Dedifferentiated amniotic fluid mesenchymal stem cell (primary cell): ENCODE measurements at regions not wholly inside any gene's neighbourhood (a gene's known extent, or its start where the extent isn't known, plus 50 kb on each side); places are given as distances from the start of the nearest gene placed in this dataset.
A peak's percentile ranks its signal among the peaks of the same experiment; 100 is the strongest.

Experiments used
- DNase-seq: peaks from one replicate; pipeline ENCODE4 v3.0.0-alpha.2; 2016; ENCODE audit errors: extremely low spot score

DNA sequence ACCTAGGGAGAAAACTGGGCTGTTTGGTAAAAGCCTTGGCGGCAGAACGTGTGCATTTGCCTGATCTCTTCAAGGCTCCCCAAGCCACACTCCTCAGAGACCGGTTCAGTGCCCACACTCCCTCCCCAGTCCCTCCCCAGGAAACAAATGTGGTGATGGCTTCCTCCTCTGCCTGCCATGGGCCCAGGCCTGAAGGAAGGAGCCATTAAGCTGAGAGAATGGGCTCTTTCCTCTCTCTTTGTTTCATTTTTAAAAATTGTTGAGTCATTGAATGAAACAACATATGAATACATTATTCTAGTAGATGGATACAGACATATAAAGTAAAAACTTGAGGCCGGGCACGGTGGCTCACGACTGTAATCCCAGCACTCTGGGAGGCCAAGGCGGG lies 50.6 kb upstream of the YWHAQ start:
- DNase-seq, result no peak

DNA sequence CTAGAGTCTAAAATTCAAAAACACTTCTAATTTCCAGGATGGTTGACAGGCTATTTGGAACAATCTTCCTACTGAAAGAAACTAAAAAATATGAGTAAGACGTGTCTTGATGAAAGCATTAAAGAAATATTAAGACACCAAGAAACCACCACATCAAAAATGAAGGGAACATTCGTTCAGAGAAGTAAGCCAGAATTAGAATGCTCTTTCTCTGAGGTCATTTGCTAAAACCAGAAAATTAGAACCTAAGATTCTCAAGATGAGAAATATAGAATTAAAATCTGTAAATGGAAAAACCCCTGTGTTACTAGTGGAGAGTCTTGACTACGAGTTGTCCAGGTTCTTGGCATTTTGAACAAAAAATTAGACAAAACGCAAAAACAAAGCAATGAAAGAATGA lies 54.8 kb upstream of the YWHAQ start:
- no peak for DNase-seq

DNA sequence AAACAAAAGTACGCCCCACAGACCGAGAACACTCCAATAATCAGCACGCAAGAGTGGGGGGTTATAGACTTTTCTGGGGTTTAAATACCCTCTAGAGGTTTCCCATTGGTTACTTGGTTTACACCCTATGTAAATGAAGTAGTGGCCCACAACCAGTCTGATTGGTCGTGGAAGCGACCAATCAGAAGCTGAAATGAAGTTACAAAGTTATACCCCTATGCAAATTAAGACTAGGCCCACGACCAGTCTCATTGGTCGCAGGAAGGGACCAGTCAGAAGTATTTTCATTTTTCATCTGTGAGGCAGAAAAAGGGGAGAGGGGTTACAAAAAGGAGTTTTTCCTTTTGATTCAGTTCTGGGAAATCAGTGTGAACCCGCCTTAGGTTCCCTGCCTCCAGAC lies 55.3 kb upstream of the YWHAQ start:
- no peak for DNase-seq

DNA sequence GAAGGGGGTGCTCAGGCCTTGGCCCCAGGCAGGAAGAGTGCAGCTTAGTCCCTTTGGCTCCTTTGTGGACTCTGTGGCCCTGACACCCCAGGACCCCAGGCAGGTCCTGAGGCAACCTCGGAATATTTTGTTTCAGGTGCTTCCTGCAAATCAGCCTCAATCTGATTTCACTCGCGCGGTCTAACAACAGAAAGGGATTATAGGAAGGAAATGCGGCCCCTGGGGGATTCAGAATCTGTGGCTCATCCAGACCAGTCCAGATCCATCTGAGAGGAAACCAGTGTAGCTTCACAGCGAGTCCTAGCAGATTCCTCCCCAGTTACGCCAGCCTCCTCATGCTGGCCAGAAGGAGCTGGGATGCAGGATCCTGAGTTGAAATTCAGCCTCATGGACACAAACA lies 59.5 kb upstream of the YWHAQ start:
- peak; percentile 67 for DNase-seq

- no peak for DNase-seq
Observed at GRCh38 chr2:9690716-9691498, 60.1 kb upstream of the YWHAQ start.

DNA sequence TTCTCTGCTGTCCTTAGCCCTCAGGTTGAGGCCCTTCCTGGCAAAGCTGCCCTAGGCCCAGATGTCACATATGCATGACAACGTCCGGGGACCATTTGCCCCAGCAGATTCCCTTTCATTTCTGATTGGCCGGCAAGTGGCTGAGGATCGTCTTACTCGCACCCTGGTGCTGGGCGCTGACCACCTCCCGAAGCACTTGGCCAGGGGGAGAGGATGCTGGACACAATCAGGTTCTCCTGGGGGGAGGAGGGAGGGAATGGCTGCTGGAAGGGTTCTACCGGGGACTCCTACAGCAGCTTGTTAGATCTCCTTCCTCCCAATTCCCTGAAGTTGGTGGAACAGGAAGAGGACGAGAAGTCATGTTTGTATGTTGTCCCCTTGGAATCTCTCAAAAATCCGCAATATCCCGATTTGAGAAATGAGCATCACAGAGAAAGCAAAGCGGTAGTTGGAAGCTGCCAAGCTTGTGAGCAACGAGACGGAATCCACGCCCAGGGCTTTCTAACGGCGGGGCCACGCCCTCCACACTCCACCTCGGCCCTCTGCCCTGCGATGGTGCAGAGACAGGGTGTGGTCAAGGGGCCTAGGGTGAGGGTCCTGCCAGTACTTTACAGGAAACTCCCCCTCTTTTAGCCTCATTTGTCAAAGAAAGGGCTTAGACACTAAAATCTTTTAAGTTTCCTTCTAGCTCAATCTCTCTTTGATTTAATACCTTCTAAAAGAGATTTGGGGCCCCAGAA lies 61.8 kb upstream of the YWHAQ start:
- DNase-seq, result no peak

- peak; percentile 55 for DNase-seq
Observed at GRCh38 chr2:9693196-9693491, 62.3 kb upstream of the YWHAQ start.

DNA sequence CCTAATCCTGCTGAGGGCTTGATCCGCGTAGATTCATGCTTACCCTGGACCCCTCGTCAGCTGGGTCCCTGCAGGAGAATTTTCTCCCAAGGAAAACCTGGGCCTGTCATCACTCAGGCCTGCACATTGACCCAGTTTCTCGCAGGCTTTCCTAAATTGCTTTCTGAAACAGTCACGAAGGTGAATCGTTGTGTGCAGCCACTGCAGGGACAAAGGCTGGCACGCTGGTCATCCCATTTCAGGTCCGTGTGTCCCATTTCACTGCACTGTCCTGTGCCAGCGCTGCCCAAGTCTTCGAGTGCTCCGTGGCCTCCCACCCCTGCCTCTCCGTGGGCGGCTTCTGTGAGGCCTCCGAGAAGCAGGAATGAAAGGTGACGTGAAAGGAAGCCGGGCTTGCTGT lies 62.8 kb upstream of the YWHAQ start:
- no peak for DNase-seq

- no peak for DNase-seq
Observed at GRCh38 chr2:9694661-9695234, 64.0 kb upstream of the YWHAQ start.

GRCh38 chr2:9695941-9696340 lies 65.1 kb upstream of the YWHAQ start:
- DNase-seq, result no peak

DNA sequence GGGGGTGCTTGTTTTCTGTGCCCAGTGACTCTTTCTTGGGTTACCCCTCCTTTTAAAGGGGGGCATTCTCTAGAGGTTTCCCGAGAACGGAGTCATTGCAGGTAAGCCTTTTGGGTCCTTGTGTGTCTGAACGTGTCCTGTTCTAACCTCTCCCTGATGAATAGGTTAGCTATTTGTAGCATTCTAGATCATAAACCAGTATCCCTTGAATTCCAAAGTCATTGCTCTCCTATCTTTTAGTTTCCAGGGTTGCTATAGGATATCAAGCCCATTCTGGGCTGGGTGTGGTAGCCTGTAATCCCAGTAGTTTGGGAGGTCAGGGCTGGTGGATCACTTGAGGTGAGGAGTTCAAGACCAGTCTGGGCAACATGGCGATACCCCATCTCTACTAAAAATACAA lies 65.9 kb upstream of the YWHAQ start:
- DNase-seq, result no peak

DNA sequence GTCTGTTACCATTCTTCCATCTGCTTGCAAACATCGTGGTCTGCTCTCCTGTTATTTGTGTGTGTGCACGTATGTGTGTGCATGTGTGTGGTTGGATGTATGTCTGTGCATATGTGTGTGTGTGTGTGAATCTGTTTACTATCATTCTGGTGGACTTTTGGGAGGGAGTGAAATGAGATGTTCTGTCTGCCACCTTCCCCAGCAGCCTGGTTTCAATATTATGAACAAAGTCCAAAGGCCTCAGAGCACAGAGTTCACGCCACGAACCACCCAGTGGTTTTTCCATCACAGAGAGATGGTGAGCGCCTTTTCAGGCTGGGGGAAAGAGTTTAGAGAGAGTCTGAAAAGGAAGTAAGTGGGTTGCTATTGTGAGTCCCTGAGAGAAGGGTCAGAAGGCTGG lies 67.1 kb upstream of the YWHAQ start:
- DNase-seq, result no peak

DNA sequence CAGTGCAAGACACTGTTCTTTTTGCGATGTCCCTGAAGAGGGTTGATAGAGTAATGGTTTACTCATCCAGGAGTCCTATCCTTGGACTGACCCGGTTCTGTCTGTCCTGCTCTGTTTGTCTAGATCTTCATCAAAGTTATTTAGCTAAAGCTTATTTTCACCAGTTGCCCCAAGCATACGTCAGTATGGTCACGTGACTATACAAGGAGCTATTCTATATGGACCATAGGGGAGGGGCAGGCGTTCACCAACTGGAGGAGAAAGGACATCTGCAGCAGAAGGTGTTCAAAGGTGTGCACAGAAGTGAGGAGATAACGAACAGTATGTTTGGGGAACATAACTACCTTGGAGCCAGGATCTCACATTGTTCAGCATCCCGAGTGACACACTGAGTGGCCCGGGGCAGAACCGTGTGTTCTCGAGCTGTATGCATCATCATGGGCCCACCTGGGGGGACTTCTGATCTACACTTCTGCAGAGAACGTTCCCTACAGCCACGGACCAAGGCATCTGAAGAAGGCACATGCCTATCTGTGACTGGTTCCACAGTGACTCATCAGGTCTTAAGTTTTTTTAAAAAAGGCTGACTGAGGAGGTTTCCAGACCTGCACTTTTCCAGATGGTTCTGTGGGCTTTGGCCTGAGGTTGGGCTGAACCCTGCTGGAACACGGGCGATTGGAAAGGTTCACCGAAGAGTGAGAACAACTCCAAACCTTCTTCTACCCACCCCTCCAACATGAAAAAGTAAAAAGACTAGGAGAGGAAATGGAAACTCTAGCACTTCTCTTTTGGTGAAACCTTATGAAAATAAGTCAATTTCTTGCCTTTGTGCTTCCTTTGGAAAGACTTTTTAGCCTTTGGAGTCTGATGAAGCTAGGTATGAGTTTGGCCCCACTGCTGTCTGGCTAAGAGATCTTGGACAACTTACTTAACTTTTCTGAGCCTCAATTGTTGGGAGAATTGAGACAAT lies 68.6 kb upstream of the YWHAQ start:
- peak; percentile 47 for DNase-seq

- DNase-seq, result no peak
Observed at GRCh38 chr2:9700109-9700495, 69.3 kb upstream of the YWHAQ start.

GRCh38 chr2:9702604-9703084 lies 71.8 kb upstream of the YWHAQ start:
- DNase-seq, result no peak

- DNase-seq, result peak; percentile 84
Observed at GRCh38 chr2:9703085-9703678, 72.4 kb upstream of the YWHAQ start.

DNA sequence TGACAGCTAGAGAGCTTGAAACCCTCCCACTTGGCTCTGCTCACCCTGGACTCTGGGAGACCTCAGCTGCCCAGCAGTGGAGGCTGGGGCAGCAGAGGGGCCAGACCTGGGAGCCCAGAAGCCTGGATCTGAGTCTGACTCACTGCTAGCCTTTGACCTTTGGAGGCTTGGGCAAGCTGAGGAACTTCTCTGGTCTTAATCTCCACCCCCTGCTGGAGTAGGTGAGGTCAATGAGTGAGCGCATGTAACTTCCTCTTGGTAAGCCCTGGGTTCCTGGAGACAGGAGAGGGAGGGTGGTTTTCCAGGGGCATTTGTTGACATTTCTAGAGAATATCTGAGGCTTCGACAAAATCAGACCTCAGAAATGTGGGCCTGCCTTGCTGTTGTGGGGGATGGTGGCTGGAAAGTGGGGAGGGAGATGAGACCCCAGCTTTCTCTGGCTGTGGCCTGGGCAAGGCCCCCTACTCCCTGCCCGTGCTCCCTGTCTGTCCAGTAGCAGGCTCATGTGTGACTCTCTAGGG lies 73.0 kb upstream of the YWHAQ start:
- no peak for DNase-seq

- DNase-seq, result no peak
Observed at GRCh38 chr2:9704600-9704999, 73.8 kb upstream of the YWHAQ start.

DNA sequence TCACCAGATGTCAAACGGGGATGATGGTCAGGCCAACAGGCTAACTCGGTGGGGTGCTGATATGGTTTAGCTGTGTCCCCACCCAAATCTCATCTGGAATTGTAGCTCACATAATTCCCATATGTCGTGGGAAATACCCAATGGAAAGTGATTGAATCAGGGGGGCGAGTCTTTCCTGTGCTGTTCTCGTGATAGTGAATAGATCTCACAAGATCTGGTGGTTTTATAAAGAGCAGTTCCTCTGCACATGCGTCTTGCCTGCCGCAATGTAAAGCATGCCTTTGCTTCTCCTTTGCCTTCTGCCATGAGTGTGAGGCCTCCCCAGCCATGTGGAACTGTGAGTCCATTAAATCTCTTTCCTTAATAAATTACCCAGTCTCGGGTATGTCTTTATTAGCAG lies 74.4 kb upstream of the YWHAQ start:
- no peak for DNase-seq

- no peak for DNase-seq
Observed at GRCh38 chr2:9707008-9707407, 76.2 kb upstream of the YWHAQ start.

DNA sequence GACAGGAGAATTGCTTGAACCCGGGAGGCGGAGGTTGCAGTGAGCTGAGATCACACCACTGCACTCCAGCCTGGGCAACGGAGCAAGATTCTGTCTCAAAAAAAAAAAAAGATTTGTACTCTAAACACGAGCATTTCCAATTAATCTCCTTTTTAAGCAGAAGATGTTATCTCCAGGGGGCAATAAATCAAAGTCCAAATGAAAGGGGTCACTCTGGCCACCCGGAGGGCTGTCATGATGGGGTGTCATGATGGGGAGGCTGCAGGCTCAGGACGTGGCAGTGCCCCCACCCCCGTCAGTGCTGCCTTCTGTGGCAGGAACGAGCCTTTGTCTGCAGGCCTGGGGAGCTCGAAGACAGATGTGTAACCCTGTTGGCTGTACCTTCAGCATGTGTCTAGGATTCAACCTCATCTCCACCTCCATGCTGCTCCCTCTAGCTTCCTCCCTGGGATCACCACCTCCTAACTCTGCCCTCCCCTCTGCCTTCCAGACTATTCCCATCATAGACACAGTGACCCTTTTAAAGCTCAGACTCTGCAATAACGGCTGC lies 76.9 kb upstream of the YWHAQ start:
- no peak for DNase-seq
